ENCODE measurements at regions not wholly inside any gene's neighbourhood (a gene's known extent, or its start where the extent isn't known, plus 50 kb on each side); places are given as distances from the start of the nearest gene placed in this dataset.
A peak's percentile ranks its signal among the peaks of the same experiment; 100 is the strongest.
"Not testable (repeated sequence)": the region's sequence is repeated elsewhere in the genome, so short reads cannot be mapped to it uniquely, and the experiment has no call there.

- DNase-seq: no peak
Observed at GRCh38 chr11:86861810-86862209, 61.5 kb downstream of the PRSS23 start.

DNA sequence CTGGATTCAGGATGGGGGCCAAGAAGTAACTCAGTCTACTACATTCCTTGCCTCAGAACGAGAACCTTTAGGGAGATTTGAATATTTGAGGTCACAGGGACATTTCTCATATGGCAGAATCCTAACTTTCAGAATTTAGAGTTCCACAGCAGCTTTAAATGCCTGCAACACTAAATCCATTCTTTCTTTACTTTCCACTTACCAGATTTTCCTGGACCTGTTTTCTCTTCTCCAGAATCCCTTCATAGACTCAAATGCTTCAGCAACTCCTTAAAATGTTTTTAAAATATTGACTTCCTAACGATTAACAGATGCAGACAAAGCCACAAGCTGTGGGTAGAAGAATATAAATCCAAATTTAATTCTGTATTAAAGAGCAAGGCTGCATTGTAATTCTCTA is 63.1 kb downstream of the PRSS23 start:
- DNase-seq: no peak

- no peak for DNase-seq
Observed at GRCh38 chr11:86865436-86865835, 65.1 kb downstream of the PRSS23 start.

- DNase-seq: no peak
Observed at GRCh38 chr11:86869531-86869930, 69.2 kb downstream of the PRSS23 start.

GRCh38 chr11:86869966-86870570 is 69.7 kb downstream of the PRSS23 start:
- peak; percentile 52 for DNase-seq

DNA sequence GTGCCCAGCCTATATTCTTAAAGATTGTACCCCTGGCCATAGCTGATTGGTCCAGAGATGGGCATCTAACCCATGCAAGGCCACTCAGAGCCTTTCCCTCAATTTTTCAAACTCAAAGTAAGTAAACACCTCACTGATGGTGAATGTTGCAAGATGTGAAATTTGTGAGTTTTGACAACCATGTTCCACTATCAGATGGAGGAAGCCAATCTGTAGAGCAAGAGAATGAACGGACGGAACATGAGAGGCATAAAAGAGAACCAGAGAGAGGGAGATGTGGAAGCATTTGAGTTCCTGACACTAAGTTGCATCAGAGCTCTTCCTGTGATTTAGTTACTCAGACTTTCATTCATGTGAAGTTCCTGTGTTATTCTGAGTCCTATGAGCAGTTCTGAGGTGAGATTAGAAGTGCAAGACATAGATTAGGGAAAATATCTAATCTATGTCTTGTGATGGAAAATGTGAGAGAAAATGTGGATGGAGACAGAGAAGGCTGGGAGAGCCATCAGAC is 73.3 kb downstream of the PRSS23 start:
- DNase-seq: no peak

DNA sequence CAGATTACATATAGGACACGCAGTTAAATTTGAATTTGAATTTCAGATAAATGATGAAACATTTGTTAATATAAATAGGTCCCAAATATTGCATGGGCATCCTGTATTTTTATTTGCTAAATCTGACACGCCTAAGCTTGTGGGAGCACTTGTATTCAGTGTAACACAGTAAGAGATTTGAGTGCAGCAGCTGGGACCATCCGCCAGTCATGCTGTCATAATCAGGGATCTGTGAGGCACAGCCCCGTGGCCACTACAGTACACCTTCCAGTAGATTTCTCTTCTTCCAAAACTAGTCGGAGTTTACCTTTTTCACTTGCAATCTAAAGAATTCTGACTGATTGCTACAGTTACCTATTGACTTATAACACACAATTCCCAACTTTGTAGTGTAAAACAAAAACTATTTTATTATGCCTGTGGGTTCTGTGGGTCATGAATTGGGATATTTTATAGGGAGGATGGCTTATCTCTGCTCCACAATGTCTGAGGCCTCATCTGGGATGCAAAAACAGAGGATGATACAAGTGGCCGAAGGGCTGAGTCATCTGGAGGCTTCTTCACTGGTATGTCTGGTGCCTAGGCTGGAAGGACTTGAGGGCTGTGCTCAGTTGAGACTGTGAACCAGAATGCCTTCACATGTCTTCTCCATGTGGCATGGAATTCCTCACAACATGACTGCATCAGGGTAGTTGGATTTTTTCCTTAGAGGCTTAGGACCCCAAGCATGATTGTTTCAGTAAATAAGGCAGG is 74.1 kb downstream of the PRSS23 start:
- no peak for DNase-seq

- DNase-seq: no peak
Observed at GRCh38 chr11:86876716-86877234, 76.4 kb downstream of the PRSS23 start.

- DNase-seq: no peak
Observed at GRCh38 chr11:86877503-86877902, 77.2 kb downstream of the PRSS23 start.

DNA sequence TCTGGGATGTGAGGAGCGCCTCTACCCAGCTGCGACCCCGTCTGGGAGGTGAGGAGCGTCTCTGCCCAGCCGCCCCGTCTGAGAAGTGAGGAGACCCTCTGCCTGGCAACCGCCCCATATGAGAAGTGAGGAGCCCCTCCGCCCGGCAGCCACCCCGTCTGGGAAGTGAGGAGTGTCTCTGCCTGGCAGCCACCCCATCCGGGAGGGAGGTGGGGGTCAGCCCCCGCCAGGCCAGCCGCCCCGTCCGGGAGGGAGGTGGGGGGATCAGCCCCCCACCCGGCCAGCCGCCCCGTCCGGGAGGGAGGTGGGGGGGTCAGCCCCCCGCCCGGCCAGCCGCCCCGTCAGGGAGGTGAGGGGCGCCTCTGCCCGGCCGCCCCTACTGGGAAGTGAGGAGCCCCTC is 76.0 kb downstream of the FZD4 start:
- DNase-seq: not testable (repeated sequence)

DNA sequence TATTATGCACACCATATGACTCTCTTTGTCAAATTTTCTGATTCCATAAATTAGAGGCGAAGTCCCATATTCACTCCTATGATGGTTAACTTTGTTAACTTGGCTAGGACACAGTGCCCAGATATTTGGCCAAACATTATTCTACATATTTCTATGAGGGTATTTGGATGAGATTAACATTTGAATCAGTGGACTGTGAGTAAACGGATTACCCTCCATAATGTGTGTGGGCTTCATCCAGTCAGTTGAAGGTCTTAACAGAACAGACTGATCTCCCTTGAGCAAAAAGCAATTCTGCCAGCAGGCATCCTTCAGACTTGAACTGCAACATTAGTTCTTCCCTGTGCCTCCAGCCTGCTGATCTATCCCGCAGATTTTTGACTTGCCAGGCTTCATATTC is 69.9 kb downstream of the FZD4 start:
- DNase-seq: no peak

- DNase-seq: no peak
Observed at GRCh38 chr11:86888164-86889000, 66.8 kb downstream of the FZD4 start.

DNA sequence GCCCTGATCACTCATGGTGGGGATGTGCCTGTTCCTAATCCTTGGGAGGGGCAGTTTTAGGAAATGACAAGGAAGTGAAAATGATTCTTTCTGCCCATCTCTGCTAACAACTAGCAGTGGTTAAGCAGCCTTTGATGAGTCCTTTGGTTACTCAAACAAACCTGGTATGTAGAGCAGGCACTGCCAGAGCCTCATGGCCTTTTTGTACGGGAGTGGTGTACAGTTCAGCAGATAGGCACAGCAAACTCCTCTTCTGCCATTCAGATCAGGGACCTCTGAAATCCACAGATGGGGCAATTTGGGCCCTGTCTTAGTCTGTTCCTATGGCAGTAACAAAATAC is 66.2 kb downstream of the FZD4 start:
- no peak for DNase-seq

DNA sequence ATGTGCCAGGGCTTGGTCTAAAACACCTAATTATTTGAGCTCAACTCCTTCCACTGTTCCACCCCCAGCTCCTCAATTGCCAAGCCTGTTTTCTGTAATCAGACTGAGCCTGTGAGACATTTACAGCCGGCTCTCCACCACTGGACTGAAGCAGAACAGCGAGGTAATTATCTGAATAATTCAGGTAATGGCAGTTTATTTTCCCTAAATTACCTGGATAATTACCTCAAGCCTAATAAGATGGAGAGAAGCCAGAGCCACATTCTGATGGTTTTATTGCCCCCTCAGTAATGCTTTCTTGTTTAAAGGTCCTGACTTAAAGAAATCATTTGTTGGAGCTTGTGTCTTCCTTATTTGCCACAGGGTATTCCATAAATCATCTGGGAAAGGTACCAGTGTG is 64.2 kb downstream of the FZD4 start:
- no peak for DNase-seq

GRCh38 chr11:86893235-86893634 is 62.0 kb downstream of the FZD4 start:
- DNase-seq: no peak
